GM21786 (cell line): ENCODE measurements at regions not wholly inside any gene's neighbourhood (a gene's known extent, or its start where the extent isn't known, plus 50 kb on each side); places are given as distances from the start of the nearest gene placed in this dataset.
"Not testable (repeated sequence)": the region's sequence is repeated elsewhere in the genome, so short reads cannot be mapped to it uniquely, and the experiment has no call there.

Experiments used
- ATAC-seq: cut with Tn5 transposase; IDR thresholded peaks from one replicate; pipeline ENCODE4 v1.9.1; 2021; ENCODE audit not compliant: unreplicated experiment

DNA sequence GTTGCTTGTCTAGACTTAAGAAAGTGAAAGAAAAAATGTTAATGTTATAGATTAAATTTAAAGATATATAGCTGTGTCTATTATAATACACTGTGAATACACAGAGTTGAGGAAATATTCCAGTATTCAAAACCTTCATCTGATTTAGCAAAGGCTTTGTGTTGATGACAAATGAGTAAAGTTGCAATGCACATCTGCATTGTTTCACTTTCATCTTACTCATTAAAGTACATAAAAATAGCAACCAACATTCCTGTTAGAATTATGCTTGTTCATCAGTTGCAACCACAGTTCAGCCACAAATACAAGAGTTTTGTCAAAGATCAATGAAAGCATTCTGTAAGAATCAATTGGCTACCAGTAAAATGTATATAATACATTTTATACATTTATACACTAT, 346.4 kb upstream of the SLC7A11 start:
- ATAC-seq: no peak

DNA sequence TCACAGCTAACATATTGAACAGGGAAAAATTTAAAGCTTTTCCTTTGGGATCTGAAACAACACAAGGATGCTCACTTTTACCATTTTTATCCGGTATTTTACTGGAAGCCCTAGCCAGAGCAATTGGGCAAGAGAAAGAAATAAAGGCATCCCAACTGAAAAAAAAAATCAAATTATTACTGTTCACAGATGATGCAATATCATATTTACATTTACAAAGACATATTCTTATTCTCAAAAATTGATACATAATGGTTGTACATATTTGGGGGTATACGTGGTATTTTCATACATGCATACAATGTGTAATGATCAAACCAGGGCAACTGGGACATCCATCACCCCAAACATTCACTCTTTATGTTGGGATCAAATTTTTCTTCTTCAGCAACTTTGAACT, 337.0 kb upstream of the SLC7A11 start:
- no peak for ATAC-seq

DNA sequence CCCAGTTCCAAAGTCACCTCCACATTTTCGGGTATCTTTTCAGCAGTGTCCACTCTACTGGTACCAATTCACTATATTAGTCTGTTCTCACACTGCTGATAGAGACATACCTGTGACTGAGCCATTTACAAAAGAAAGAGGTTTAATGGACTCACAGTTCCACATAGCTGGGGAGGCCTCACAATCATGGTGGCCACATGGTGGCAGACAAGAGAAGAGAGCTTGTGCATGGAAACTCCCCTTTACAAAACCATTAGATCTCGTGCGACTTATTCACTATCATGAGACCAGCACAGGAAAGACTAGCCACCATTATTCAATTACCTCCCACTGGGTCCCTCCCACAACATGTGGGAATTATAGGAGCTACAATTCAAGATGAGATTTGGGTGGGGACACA, 335.7 kb upstream of the SLC7A11 start:
- ATAC-seq: not testable (repeated sequence)

DNA sequence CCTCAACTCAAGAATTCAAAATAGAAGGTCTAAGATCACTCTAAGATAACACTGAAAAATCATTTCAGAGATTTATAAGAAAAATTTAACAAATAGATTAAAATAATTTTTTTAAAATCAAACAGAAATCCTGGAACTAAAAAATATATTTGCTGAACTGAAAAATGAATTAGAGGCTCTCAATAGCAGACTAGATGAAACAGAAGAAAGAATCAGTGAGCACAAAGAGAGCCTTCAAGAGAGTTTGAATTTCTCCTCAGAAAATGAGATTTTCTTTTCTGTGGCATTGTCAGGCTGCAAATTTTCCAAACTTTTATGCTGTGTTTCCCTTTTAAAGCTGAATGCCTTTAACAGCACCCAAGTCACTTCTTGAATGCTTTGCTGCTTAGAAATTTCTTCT, 335.0 kb upstream of the SLC7A11 start:
- no peak for ATAC-seq

DNA sequence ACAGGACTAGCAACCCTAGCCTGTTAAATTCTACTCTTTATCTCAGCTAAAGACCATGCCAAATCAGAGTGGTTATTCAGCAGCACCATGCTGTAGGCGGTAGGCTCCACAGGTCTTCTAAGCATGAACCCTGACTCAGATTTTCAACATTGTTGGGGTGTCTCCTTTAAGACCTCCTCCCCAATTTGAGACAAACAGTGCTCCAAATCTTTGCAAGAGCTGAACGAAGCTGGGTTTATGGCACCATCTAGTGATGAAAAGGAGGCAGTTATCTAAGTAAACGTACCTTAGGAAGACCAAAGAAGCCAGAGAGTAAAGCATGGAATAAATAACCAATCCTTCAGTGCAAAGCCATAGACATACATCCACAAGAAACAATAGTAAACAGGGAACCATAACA, 334.5 kb upstream of the SLC7A11 start:
- no peak for ATAC-seq

DNA sequence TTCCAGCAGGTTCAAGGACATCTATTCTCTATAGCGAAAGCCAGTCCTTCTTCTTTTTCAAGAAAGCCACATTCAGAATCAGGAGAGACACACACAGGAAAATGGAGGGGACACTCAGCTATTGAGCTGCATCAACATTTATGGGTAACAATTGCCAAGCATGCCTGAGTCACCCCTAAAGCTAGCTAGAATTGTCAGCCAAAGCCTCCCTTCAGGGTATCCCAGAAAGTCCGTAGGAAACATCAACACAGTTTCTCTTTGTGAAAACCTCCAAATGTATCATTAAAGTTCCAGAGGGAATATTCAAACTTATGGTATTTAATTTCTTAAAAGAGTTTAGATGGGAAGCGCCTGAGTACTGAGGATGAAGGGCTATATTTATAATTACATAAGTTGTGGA, 331.1 kb upstream of the SLC7A11 start:
- ATAC-seq: no peak

DNA sequence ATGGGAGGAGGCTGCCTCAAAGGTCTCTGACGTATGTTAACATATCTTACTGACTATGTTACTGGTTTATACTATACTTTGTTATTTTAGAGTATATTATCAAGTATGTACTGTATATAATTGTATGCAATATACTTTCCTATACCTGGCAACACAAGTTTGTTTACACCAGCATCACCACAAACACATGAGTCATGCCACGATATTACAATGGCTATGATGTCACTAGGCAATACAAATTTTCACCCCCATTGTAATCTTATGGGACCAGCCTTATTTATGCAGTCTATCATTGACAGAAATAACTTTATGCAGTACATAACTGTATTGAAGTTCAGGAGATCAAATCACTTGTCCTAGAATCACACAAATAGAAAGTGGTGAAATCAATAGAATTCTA, 329.9 kb upstream of the SLC7A11 start:
- no peak for ATAC-seq

DNA sequence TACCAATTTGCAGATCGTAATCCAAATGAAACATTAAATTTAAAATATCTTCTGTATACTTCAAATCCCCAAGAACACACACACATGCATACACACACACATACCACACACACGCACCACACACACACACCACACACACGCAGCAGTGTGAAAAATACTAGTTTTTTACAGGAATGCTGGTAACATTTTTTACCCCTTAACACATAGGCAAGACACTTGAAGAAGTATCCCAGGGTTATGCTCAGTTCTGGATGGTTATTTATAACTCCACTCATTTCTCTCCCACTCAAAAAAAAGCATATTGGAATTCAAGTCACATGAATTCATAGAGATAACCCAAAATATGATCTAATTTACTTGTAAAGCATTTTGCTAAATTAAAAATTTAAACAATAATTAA, 325.5 kb upstream of the SLC7A11 start:
- ATAC-seq: no peak

DNA sequence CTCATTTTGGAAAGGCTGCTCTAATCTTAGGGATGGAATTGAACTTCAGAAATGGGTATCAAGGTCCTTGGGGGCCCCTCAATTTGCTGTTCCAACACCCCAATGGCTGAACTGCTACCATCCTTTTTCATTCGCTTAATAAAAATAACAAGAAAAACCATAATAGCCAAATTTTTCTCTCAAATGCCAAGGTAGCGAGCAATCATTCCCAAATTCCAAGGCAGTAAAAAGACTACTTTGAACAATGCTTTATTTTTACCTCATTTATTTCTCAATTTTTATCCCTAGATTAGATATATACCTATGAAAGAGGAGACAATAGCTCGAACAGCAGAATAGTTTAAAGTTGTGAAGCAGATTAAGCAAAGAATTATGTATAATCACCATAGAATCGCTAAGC, 323.4 kb upstream of the SLC7A11 start:
- ATAC-seq: no peak

DNA sequence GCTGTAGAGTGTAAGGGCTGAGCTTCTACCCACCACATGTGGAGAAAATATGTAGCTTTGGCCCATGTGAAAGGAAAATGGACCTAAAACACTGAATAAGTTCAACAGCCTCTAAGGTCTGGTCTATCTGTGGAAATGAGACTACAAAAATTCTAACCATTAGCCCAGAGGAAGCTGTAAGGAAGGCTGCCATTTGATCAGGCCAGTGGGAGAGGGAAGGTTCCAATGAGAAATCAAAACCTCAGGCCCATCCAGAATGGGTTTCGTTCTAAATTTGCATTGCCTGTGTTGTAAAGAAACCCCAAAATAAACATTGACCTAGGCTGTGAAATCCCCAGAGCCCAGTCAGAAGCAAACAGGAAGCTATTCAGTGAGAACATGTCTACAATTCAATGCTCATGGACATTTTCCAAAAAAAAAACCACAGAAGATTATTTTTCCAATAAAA, 320.4 kb upstream of the SLC7A11 start:
- ATAC-seq: peak; percentile 79

DNA sequence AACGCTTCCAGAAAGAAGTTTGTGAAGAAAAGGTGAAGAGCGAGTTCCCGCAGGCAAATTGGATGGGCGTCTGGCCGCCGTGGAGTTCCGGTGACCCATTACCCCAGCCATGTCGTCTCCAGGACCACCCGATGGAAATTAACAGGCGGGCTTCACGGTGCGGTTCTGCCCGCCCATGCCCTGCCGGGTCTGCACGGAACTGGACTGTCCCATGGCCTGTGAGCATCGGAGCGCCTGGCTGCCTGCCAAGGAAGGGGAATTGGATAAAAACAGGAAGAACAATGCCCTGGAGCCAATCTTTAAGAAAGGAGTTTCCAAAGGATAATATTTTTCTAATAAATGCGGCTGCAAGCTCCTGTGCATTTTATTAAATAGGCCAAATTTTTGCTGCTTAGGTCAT, 319.8 kb upstream of the SLC7A11 start:
- no peak for ATAC-seq

DNA sequence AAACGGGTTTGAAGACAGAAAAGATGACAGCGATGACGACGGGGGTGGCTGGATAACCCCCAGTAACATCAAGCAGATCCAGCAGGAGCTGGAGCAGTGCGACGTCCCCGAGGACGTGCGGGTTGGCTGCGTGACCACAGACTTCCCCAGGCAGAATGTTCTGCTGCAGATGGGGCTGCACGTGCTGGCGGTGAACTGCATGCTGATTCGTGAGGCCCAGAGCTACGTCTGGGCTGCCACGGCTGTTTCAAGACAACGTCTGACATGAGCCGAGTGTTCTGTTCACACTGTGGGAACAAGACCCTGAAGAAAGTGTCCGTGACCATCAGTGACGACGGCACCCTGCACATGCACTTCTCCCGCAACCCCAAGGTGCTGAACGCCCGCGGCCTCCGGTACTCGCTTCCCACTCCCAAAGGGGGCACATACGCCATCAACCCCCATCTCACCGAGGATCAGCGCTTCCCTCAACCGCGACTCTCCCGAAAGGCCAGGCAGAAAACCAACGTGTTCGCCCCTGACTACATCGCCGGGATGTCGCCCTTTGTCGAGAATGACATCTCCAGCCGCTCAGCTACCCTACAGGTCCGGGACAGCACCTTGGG, 319.2 kb upstream of the SLC7A11 start:
- no peak for ATAC-seq

DNA sequence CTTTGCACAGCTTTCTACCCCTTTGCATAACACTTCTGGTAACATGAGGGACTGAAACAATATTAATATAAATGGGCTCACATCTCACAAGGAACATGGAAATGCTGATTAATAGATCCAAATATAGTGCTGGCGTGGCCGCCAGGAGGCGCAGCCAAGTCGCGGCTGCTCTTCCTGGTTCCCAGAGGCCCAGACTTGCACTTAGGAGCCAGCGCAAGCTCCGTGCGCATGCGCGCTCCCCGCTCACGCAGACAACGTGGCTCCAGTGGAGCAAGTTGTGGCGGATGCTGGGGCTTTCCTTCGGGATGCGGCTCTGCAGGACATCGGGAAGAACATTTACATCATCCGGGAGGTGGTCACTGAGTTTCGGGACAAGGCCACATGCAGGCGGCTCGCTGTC, 318.3 kb upstream of the SLC7A11 start:
- ATAC-seq: no peak

DNA sequence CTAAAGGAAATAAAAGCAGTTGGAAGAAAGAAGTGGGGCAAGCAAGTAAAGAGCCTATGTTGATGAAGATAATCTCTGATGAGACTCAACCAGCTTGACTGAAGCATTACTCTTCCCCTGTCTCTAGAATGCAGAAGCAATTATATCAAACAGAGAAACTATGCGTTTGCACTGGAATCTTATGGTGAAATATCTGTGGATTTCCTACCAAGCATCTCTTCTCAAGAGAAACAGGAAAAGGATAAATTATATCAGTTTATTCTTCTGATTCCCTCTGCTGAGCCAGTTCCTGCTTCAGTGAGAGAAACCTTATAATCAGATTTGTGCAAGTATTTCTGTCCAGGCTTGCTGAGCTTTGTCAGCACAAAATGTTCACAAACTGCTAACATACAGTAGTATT, 316.7 kb upstream of the SLC7A11 start:
- ATAC-seq: no peak

DNA sequence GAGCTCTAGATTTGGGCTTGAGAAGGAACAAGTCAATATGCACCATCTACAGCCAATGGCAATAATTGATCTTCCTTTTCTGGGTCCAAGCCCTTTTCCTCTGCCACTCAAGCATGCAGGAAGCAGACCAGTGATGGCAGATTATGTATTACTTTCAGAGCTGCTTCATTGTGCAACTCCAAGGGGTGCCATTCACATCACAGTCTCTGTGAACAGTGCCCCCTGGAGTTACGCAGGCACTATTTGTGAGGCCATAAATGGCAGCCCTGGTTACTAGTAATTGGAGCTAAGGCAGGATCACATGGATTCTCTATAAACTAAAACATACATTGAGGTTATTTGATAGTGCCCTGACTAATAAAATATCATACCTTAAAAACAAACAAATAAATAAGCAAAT, 313.4 kb upstream of the SLC7A11 start:
- peak; percentile 88 for ATAC-seq

DNA sequence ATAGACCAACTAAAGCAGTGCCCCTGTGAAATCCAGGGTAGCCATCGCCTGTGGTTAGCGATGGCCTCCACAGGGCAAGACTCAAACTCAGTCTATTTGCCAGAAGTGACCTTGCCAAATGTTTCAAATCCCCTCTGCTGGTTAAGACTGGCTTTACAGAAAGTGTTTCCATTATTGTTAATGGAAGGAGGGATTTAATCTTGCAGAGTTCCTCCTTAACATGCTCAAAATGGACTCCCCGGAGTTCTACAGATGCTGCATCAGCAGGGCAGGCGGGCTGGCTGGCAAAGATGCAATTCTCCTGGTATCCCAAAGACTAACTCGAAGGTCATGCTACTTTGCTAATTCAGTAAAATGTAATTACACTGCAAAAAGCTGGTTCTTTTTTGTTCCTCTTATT, 313.0 kb upstream of the SLC7A11 start:
- ATAC-seq: no peak

DNA sequence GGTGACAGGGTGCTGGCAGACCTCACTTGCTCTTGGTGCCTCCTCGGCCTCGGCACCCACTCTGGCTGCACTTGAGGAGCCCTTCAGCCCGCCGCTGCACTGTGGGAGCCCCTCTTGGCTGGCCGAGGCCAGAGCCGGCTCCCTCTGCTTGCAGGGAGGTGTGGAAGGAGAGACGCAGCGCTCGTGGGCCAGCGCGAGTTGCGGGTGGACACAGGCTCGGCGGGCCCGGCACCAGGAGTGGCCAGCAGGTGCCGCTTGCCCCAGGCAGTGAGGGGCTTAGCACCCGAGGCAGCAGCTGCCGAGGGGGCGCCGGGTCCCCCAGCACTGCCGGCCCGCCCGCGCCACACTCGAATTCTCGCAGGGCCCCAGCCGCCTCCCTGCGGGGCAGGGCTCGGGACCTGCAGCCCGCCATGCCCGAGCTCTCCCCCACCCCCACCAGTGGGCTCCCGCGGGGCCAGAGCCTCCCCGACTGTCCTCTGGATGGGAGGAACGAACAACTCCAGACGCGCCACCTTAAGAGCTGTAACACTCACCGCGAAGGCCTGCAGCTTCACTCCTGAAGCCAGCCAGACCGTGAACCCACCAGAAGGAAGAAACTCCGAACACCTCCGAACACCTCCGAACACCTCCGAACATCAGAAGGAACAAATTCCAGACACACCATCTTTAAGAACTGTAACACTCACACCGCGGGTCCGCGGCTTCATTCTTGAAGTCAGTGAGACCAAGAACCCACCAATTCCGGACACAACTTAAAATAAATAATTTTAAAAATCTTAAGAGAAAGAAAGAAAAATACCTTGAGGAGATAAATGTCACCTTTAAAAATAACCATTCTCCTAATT, 311.1 kb upstream of the SLC7A11 start:
- ATAC-seq: no peak

DNA sequence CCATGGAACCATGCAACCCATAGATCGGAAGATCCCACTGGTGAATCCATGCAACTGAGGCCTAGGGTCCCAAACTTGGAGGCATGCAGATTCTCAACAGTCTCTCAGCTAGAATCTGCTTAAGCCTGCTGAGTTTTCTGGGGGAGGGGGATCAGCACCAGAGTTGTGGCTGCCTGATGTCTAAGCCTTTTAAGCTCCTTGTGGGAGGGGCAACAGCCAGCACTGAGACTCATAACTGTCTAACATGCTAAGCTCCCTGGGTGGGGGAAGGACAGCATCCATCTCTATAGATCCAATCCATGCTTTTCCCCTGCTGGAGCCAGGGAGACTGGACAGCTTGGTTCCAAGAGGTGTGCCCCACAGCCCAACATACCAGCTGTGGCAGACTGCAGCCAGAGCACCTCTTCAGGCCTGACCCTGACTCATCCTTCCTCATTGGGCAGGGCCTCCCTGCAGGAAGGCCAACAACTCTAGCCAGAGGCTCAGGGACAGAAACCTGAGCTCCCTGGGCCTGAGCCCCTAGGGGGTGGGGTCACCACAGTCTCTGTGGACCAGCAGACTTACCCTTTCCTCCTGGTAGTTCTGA, 300.1 kb upstream of the SLC7A11 start:
- ATAC-seq: no peak

DNA sequence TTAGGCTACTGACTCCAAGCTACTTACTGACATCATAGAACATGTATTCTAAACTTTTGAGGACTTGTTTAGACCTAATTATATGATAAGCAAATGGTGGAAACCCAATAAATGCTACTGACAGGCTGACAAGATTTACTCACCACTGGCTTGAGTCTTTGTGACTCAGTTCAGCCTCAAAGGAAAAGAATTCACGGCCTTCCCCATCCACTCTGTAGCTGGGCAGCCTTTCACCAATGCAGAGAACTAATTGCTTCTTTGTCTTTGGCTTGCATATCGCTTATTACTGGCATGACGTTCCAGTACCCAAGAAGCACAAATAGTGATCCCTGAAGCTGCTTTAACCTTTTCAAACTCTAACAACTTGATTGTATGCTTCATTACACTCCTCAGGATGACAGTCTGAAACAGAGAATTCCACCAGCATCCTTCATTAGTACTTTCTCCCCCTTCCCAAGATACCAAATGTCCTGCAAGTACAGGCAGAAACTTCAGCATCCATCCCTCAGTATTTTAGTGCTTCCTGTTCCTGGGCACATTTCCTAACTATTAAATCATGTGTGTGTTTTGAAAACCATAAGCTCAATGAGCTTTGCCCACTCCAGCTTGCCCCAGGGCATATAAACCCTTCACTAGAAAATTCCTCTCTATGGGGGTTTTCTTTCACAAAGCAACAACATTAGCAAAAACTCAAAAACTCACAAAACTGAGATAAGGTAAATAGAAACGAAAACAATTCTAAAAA, 298.1 kb upstream of the SLC7A11 start:
- ATAC-seq: no peak

DNA sequence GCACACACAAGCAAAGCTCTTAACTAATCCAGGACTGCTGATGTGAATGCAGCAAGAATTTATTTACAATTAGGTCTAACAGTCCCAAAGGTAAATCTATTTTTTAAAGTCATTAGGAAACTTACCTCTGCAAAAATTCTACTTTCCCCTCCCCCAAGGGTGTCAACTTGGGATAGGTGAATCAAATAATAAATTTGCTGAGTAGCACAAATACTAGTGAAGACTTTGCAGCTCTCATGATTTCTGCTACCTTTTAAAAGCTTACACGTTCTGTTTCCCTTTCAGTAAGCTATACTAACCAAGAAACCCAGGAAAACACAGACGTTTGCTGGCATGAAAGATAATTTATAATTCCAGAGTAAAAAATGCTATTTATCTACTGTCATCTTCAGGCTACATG, 296.6 kb upstream of the SLC7A11 start:
- ATAC-seq: no peak

DNA sequence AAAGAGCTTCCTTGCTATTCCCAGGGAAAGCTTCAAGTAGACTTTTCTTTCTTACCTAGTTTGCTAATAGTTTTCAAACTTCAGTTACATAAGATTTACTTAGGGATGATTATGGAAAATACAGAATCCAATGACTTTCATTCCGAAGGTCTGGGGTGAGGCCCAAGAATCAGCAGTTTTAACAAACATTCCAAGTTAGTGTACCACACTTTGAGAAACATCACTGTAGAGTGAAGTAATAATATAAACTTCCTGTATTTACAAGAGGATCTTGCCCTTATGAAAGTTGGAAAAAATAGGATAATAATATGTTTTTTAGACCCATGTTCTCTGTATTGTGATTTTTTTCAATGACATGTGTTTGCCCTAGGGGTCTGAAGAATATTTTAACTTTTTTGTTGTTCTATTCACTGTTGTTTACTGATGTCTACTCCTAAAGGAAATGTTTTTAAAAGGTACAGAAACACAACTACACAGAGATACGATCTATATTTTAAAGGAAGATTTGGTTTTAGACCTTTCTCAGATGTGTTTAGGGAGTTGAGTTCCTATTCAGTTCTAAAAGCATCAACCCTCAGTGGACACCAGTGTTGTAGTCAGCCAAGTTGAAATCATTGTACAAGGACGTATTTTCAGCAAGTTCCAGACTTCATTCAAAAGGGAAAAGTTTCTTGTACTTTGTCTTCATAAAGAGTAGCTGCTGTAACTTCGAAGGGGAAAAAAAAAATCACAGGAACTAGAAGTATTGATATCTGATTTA, 295.8 kb upstream of the SLC7A11 start:
- ATAC-seq: no peak
